ENCODE measurements at regions not wholly inside any gene's neighbourhood (a gene's known extent, or its start where the extent isn't known, plus 50 kb on each side); places are given as distances from the start of the nearest gene placed in this dataset.

DNA sequence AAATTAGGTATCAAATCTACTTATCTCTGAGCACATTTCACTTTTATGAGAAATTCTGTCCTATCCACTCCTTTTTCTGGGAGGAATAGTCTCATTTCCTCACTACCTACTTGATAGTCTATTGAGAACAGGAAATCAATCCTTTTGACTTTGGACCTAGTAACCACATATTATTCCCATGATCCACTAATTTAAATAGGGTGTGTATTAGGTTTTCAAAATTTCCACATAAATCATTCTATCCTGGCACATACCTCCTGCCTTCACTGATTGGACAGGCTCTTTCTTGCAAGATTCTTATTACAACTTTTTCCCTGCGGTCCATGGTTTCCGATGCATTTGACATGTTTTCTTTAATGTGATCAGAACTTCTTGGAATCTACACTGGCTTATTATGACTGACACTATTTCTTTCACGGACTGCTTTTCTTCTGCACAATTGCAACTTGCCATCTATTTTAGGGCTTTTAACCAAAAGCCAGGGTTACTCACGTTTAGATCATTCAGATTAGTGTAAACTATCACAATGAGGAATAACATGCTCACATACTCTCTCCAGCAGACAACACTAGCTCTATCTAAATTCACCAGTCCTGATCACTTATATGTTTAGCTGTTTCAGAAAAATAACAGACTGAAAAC is 419.9 kb upstream of the SLIT2 start:
- no peak for FAIRE-seq
- no peak for TF ChIP-seq POLR2A (IDR thresholded peaks at IDR 0.05; ENCODE audit: low read depth, low read length)
- DNase-seq (ENCODE audit: insufficient read length, low spot score) = no peak

DNA sequence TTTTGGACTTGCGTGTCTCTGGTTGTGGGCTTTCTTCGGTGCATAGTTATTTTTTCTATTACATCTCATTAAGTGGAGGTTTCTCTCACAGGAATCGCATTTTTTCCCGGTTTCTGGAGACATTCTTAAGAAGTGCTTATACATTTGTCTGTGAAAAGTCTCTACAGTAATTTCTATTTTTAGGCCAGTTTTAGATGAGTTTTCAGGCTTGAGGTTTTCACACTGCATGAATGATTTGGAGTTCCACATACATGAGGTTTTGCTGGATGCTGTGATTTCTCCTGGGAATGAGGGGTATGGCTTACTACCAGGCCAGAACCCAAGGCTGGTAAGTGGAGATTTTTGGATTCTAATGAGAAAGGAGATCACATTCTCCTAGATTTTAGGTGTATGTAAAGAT is 422.6 kb upstream of the SLIT2 start:
- no peak for DNase-seq (ENCODE audit: insufficient read length, low spot score)

DNA sequence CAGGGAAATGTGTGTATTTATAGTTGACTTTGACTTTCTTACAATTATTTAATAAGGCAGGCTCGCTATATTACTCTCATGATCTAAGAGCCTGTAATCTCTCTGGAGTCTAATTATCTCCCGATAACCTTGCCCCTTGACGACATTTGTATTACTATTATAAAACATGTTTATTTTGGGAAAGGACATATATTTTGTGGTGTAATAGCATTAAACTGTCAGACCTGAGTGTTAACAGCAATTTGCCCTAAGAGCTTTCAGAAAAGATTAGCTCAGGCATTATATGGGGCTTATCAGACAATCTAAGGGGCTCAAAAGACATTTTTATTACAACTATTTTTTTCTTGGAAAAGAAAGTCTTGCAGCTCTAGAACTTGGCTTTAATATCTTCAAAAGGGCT is 427.9 kb upstream of the SLIT2 start:
- FAIRE-seq (no peak), DNase-seq (ENCODE audit: insufficient read length, low spot score) (no peak)
- no peak for TF ChIP-seq POLR2A (IDR thresholded peaks at IDR 0.05; ENCODE audit: low read depth, low read length)

More for the DNA sequence above, 422.6 kb upstream of the SLIT2 start:
- no peak for FAIRE-seq
- TF ChIP-seq POLR2A (IDR thresholded peaks at IDR 0.05; ENCODE audit: low read depth, low read length) = no peak

DNA sequence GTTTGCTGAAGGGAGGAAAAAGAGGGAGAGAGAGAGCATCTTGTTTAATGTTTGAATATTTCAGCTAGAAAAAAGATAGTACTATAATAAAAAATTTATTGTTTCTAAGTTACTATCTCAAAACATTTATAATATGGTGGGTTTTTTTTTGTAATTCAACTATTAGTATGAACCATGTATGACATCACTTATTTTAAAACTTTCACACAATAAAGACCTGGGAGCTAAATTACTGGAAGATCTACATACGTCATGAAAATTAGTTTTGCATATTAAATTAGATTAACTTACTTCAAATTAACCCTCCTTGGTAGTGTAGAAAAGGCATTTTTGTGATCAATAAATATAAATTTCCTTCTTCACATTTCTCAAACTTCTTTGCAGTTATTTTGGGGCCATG is 432.0 kb upstream of the SLIT2 start:
- FAIRE-seq = no peak

DNA sequence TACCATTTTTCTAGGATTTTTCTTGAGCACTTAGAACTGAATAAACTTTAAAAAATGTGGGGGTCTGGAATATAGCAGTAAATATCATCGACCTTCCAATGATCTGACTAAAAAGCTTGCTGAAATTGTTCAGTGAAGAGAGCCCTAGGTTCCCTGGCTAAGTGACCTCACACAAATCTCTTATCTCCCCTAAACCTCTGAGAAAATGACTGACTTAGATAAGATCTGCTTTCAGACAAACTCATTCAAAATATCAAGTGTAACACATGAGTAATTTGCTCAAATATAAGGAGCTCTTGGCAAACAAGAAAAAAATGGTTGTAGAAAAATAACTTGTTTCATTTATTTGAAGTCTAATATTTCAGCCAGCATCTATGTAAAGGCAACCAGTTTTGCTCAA is 441.7 kb upstream of the SLIT2 start:
- DNase-seq (ENCODE audit: insufficient read length, low spot score) (no peak), FAIRE-seq (no peak)
- no peak for TF ChIP-seq POLR2A (IDR thresholded peaks at IDR 0.05; ENCODE audit: low read depth, low read length)

More for the DNA sequence above, 432.0 kb upstream of the SLIT2 start:
- no peak for TF ChIP-seq POLR2A (IDR thresholded peaks at IDR 0.05; ENCODE audit: low read depth, low read length)
- DNase-seq (ENCODE audit: insufficient read length, low spot score) = no peak

DNA sequence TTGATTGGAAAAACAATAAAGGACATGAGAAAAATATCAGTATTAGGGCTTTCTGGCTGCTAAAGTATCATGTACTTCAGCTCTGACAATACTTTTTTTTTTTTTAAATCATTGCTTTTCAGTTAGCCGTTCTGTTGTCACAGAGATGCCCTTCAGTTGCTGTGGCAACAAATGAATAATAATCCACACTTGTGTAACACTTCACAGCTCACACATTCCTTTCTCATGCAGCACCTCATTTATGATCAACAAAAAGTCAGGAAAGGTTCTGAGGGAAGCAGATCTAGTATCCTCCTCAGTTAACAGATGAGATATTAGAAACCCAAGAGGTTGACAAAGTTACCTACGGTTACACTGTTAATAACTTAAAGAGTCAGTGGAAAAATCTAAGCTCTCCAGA is 444.2 kb upstream of the SLIT2 start:
- TF ChIP-seq POLR2A (IDR thresholded peaks at IDR 0.05; ENCODE audit: low read depth, low read length) = no peak
- DNase-seq (ENCODE audit: insufficient read length, low spot score) (no peak), FAIRE-seq (no peak)

DNA sequence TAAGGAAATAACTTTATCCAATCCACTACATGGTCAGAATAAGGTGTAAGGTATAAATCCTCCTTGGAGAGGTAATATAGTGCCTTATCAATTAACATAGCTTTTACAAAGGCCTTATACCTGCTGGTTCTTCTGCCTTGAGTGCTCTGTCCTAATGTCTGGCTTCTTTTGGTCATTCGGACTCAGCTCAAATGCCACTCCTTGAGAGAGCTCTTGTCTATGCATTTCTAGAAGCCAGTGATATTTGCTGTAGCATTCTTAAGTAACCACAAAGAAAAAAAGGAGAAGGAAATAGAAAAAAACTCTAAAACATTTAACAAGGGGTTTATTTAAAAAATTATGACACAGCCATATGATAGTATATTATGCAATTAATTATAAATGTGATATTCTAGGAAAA is 444.8 kb upstream of the SLIT2 start:
- no peak for DNase-seq (ENCODE audit: insufficient read length, low spot score)
- no peak for FAIRE-seq
- TF ChIP-seq POLR2A (IDR thresholded peaks at IDR 0.05; ENCODE audit: low read depth, low read length) = no peak

DNA sequence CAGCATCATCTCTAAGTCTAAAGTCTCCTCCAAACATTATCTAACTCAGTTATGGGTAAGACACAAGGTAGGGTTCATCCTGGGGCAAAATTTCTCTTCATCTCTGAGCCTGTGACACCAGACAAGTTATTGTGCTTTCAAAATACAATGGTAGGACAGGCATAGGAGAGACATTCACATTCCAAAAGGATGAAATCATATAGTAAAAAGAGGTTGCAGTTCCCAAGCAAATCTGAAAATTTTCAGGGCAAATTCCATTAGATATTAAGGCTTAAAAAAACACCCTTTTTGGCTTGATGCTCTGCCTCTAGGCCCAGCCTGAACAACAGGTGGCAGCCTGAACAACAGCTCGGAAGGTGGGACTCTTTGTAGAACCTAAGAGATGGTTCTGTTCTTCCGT is 448.3 kb upstream of the SLIT2 start:
- no peak for FAIRE-seq
- no peak for TF ChIP-seq POLR2A (IDR thresholded peaks at IDR 0.05; ENCODE audit: low read depth, low read length)

DNA sequence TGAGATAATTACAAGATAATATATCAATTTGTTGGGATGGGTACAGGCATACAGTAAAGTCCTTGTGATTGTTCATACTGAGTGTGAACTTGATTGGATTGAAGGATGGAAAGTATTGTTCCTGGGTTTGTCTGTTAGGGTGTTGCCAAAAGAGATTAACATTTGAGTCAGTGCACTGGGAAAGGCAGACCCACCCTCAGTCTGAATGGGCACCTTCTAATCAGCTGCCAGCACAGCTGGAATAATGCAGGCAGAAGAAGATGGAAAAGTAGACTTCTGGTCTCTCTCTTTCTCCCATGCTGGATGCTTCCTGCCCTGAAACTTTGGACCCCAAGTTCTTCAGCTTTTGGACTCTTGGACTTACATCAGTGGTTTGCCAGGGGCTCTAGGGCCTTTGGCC is 457.9 kb upstream of the SLIT2 start:
- TF ChIP-seq POLR2A (IDR thresholded peaks at IDR 0.05; ENCODE audit: low read depth, low read length) = no peak

More for the DNA sequence above, 448.3 kb upstream of the SLIT2 start:
- DNase-seq (ENCODE audit: insufficient read length, low spot score) = no peak

DNA sequence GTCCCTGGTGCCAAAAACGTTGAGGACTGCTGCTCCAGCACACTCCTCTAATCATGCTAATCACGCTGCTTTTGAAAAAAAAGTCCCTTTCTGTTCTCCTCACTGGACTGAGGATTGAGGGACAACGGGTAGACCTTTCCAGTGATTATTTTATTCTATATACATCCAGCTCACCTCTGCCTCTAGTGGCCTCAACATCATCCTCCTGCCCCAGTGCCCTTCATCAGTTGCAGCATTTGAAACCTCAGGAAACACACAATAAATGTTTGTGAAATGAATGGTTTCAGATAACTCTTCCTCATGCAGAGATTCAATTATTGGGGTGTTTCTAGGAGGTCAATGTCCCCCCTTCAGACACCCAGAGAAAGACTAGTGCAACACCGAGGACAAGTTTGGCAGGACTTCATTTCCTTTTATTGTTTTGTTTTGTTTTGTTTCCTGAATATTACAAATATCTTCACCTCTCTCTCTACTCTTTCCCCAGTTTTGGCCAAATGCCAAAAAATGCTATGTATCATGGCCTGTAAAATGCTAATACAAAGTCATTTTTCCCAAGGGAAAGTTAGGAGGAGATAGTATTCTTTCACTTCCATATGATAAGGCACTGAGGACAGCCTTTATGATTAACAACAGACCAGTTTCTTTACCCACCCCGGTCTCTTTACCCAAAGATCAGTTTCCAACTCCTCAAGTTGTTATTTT is 460.1 kb upstream of the SLIT2 start:
- TF ChIP-seq POLR2A (IDR thresholded peaks at IDR 0.05; ENCODE audit: low read depth, low read length) = no peak
- FAIRE-seq = no peak
- no peak for DNase-seq (ENCODE audit: insufficient read length, low spot score)

More for the DNA sequence above, 457.9 kb upstream of the SLIT2 start:
- no peak for FAIRE-seq
- no peak for DNase-seq (ENCODE audit: insufficient read length, low spot score)

DNA sequence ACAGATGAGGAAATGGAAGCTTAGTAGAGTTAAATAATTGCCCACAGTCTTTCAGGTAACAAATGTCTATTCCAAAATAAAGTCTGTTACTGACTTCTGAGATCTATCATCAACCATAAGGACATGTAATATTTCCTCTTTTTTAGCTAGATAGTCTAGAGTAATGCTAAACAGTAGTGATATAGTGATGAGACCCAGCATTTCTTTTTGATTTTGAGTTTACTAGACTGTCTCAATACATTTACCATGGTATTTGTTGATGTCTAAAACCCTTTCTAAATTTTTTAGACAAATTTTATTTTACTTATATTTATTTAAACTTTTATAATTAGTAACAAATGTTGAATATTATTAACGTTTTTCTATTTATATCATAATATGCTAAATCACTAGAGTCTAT is 465.1 kb upstream of the SLIT2 start:
- DNase-seq (ENCODE audit: insufficient read length, low spot score) = no peak
- no peak for TF ChIP-seq POLR2A (IDR thresholded peaks at IDR 0.05; ENCODE audit: low read depth, low read length)
- no peak for FAIRE-seq

DNA sequence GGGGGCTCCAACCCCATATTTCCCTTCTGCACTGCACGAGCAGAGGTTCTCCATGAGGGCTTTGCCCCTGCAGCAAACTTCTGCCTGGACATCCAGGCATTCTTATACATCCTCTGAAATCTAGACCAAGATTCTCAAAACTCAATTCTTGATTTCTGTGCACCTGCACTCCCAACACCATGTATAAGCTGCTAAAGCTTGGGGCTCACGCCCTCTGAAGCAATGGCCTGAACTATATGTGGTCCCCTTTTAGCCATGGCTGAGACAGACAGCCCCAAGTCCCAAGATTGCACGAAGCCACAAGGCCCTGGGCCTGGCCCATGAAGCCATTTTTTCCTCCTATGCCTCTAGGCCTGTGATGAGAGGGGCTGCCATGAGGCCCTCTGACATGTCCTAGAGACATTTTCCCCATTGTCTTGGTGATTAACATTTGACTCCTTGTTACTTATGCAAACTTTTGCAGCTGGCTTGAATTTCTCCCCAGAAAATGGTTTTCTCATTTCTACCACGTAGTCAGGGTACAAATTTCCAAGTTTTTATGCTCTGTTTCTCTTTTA is 468.0 kb upstream of the SLIT2 start:
- FAIRE-seq (no peak), DNase-seq (ENCODE audit: insufficient read length, low spot score) (no peak)
- no peak for TF ChIP-seq POLR2A (IDR thresholded peaks at IDR 0.05; ENCODE audit: low read depth, low read length)

DNA sequence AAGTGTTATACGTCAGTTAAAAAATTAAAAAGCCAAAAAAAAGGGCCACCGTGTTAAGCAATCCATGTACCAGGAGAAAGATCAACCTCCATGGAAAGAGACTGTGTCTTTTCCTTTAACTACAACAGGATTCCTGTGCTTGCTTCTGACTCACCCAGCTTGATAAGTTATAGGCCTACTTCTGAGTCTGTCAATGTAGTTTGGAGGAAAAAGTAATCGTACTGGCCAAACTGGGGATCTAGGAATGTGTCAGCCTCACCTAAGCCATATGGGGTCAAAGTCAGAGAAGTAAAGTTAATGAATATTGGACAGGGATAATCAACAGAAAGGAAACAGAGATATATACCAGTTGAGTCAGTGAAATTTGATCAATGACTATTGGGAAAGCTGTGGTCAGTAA is 470.8 kb upstream of the SLIT2 start:
- no peak for TF ChIP-seq POLR2A (IDR thresholded peaks at IDR 0.05; ENCODE audit: low read depth, low read length)
- FAIRE-seq (no peak), DNase-seq (ENCODE audit: insufficient read length, low spot score) (no peak)

DNA sequence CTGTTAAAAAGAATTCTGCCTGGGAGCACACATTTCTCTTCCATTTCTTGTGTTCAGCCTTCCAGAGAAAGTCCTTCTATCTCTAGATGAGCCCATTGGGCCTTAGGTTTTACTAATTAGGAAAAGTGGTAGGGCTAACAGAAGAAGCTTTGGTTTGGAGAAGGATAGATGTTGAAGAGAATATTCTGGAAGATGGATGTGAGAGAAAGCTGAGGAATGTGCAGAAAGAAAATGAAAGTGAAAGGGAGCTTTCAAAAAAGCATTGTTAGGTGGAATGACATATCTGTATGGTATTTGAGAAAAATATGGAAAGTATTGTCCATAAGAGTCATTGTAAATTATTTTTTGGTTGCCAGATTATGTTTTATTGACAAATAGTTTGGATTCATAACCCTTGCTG is 474.8 kb upstream of the SLIT2 start:
- no peak for TF ChIP-seq POLR2A (IDR thresholded peaks at IDR 0.05; ENCODE audit: low read depth, low read length)
- no peak for FAIRE-seq
- no peak for DNase-seq (ENCODE audit: insufficient read length, low spot score)

DNA sequence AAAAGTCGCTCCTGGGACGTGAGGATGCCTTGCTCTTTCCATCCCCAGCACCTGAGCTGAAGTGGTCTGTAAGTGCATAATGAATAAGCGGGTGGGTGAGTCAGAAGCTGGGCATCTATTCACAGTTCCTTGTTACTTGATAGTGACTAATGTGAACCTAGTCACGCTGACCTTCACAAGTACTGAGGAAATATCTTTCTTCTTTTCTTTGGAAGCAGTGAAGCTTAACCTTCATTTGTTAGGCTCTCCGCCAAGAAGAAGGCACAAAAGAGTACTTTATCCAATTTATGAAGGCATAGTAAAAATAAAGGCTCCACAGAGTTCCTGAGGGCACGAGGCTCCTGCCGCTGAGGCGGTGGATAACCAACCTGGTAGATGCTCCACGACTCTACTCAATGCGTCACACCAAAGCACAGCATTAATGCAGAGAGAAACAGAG is 475.7 kb upstream of the SLIT2 start:
- peak; percentile 84 for FAIRE-seq
- peak; percentile 29 for DNase-seq (ENCODE audit: insufficient read length, low spot score)

More for the DNA sequence above, 475.7 kb upstream of the SLIT2 start:
- no peak for TF ChIP-seq POLR2A (IDR thresholded peaks at IDR 0.05; ENCODE audit: low read depth, low read length)

All from H54 (cell line).